Pancreas (tissue), 10 donors: ENCODE measurements at regions not wholly inside any gene's neighbourhood (a gene's known extent, or its start where the extent isn't known, plus 50 kb on each side); places are given as distances from the start of the nearest gene placed in this dataset.

Experiments used
- ATAC-seq, 4 donors: fragments of 200-7000 bp; cut with Tn5 transposase; one replicate each; pipeline versions ENCODE4 v1.8.0 to v1.9.1; 2020; ENCODE audit warnings: mild to moderate bottlenecking in 4 of 4, moderate library complexity in 4 of 4
- DNase-seq, 6 donors: peaks; one replicate each; pipeline ENCODE4 v3.0.0-alpha.2; 2020
- FAIRE-seq: peaks from 2 replicates; lab custom pipeline; 2012; peaks lifted over from hg19 to GRCh38; lab: Jason Lieb, UNC
- H3K27ac ChIP-seq, 4 donors: fragments of 200-600 bp; sonication (generic); 1 replicate in 3 of 4; 2 replicates in 1 of 4; pipeline versions ENCODE4 v1.5.0 to v1.8.0; 2020
- H3K27me3 ChIP-seq, 4 donors: fragments of 200-600 bp; one replicate each; pipeline ENCODE4 v1.8.0; 2021
- H3K36me3 ChIP-seq, 3 donors: fragments of 200-600 bp; sonication (generic) in 1 of 3; one replicate each; pipeline versions ENCODE4 v1.5.0 to v1.8.0; 2020 to 2021
- H3K4me1 ChIP-seq, 3 donors: fragments of 200-600 bp; one replicate each; pipeline ENCODE4 v1.8.0; 2021
- H3K4me3 ChIP-seq, 4 donors: fragments of 200-600 bp; sonication (generic) in 2 of 4; one replicate each; pipeline versions ENCODE4 v1.5.0 to v1.8.0; 2020 to 2021
- H3K9me3 ChIP-seq, 4 donors: fragments of 200-600 bp; one replicate each; pipeline ENCODE4 v1.8.0; 2021
- WGBS, 2 donors: extraction: QIAGEN DNeasy Blood & Tissue Kit; methylation state at CpG; one replicate each; pipeline ENCODE4 v1.1.7; 2013; 5-methylcytosine and 5-hydroxymethylcytosine counted together
- intact Hi-C, 3 donors: fragments of 100-400 bp; cut with DNase I; formaldehyde crosslinking; loops; one replicate each; pipeline versions ENCODE4 v1.11.1 to v1.14.2; 2022
- TF ChIP-seq, protein P1 (sequence below), 4 donors: fragments of 200-600 bp; sonication (generic) in 3 of 4; IDR thresholded peaks; one replicate each; pipeline versions ENCODE4 v1.5.0 to v1.8.0; 2021; ENCODE audit warnings: antibody characterized with exemption in 4 of 4
- donor health status: healthy with polysubstance abuse.
- donor health status: DM: no; HTN: no; CAD: no; lungs with moderate emphysema.
- donor health status: DM: no; HTN: no; CAD: no.
- donor health status: control.
- donor health status: control.
- donor health status: Bipolar disorder and iron deficiency.
- donor health status: DM: yes; HTN: yes; CAD: no.
- donor health status: DM: no; HTN: no; CAD: no.
- donor health status: DM: no; HTN: no; CAD: no.
- donor health status: DM: yes; HTN: yes; CAD: no.

DNA sequence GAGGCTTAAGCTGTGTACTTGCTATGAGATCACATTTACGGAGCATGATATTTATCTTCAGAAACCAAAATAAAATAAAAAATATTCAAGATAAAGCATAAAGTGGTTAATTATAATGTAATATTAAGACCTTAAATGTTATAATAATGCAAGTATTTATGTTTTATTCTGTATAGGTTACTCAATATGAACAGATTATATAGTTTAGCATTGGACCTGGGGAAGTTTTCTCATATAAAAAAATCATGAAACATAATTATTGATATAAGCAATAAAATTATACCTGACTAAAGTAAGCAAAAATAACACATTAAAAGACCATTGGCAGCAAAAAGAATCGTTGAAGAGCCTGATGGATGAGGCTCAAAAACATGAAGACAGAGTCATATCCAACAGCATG lies 516.2 kb downstream of the SLC16A7 start:
- ATAC-seq (no peak), FAIRE-seq (no peak), DNase-seq (no peak)
- no peak overlapping the region for H3K4me3 ChIP-seq
- TF ChIP-seq, protein P1, sequence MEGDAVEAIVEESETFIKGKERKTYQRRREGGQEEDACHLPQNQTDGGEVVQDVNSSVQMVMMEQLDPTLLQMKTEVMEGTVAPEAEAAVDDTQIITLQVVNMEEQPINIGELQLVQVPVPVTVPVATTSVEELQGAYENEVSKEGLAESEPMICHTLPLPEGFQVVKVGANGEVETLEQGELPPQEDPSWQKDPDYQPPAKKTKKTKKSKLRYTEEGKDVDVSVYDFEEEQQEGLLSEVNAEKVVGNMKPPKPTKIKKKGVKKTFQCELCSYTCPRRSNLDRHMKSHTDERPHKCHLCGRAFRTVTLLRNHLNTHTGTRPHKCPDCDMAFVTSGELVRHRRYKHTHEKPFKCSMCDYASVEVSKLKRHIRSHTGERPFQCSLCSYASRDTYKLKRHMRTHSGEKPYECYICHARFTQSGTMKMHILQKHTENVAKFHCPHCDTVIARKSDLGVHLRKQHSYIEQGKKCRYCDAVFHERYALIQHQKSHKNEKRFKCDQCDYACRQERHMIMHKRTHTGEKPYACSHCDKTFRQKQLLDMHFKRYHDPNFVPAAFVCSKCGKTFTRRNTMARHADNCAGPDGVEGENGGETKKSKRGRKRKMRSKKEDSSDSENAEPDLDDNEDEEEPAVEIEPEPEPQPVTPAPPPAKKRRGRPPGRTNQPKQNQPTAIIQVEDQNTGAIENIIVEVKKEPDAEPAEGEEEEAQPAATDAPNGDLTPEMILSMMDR (IDR thresholded peaks at IDR 0.05) = no peak
- no peaks in the 10 kb centered on the region for H3K9me3 ChIP-seq
- H3K4me1 ChIP-seq = no peaks in the 10 kb centered on the region
- no peaks in the 10 kb centered on the region for H3K27me3 ChIP-seq
- no peak overlapping the region for H3K27ac ChIP-seq
- intact Hi-C loops = no loop called here
- no peaks in the 10 kb centered on the region for H3K36me3 ChIP-seq
- 76 to 84% methylated on average over 2 of the region's 2 CpGs for WGBS, 2 donors

DNA sequence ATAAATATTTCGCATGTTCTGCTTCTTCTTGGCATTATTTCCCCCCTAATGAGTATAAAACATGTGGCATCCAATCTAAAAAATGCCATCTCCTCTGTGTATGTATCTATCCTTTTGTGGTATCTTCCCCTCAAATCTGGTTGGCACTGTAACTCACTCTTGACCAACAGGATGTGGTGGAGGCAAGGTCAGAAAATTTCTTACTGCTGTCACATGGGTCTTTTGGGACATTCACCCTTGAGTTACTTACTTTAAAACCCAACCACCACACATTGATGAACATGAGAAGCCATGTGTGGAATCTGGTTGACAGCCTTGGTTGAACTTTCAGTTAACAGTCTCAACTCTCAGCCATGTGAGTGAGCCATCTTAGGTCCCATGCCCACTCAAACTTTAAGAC lies 516.9 kb downstream of the SLC16A7 start:
- Histone ChIP-seq H3K27ac (no peak overlapping the region), H3K27me3 (no peaks in the 10 kb centered on the region), H3K36me3 (no peaks in the 10 kb centered on the region), H3K4me3 (no peak overlapping the region), H3K9me3 (no peaks in the 10 kb centered on the region), H3K4me1 (no peaks in the 10 kb centered on the region)
- DNase-seq = no peak
- intact Hi-C loops = no loop called here
- TF ChIP-seq, protein P1 (IDR thresholded peaks at IDR 0.05) = no peak
- no peak for ATAC-seq
- whole genome bisulfite sequencing, 2 donors = 0% methylated on average over 1 of the region's 1 CpG
- no peak for FAIRE-seq

DNA sequence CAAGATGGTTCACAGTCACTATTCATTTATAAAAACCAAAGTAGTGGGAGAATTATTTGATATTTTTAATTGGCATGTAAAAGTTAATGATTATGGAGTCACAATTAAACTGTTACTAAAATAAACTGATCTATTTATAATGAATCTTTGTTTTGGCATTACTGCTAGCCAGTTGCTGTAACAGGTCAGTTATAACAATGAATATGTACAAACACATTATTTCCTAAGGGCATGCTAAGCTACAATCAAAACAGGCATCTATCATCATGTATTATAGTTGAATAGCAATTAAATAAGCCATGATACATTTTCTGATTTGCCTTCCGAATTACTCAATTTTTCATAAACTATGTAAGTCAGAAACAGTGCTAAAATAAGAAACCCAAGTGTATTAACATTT lies 518.3 kb downstream of the SLC16A7 start:
- FAIRE-seq = no peak
- Histone ChIP-seq H3K4me1 (no peaks in the 10 kb centered on the region), H3K27ac (no peak overlapping the region), H3K4me3 (no peak overlapping the region), H3K36me3 (no peaks in the 10 kb centered on the region), H3K27me3 (no peaks in the 10 kb centered on the region), H3K9me3 (no peaks in the 10 kb centered on the region)
- 62 to 73% methylated on average over 1 of the region's 1 CpG for WGBS, 2 donors
- no peak for DNase-seq
- TF ChIP-seq, protein P1 (IDR thresholded peaks at IDR 0.05) = no peak
- intact Hi-C loops = no loop called here
- ATAC-seq = no peak

DNA sequence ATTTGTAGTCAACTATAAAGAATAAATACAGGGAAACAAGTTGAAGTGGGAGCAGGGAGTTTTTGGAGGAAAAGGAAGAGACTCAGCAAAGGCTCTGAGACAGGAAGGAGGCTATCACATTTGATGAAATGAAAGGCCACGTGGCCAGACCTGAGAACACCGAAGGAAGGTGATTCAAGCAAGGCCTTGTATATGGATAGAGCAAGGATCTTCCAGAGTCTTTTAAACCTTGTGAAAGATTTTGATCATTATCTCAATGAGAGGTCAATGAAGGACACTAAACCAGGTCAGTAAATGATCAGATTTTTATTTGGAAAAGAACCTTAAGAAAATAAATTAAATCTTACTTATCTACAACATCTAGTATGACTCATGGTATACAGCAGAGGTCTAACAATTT lies 523.5 kb downstream of the SLC16A7 start:
- Histone ChIP-seq H3K4me1 (no peaks in the 10 kb centered on the region), H3K4me3 (no peak overlapping the region), H3K27ac (no peak overlapping the region), H3K36me3 (no peaks in the 10 kb centered on the region), H3K27me3 (no peaks in the 10 kb centered on the region), H3K9me3 (no peaks in the 10 kb centered on the region)
- DNase-seq = no peak
- TF ChIP-seq, protein P1 (IDR thresholded peaks at IDR 0.05) = no peak
- no peak for ATAC-seq
- intact Hi-C loops = no loop called here
- 77 to 81% methylated on average over 2 of the region's 2 CpGs for WGBS, 2 donors
- no peak for FAIRE-seq

DNA sequence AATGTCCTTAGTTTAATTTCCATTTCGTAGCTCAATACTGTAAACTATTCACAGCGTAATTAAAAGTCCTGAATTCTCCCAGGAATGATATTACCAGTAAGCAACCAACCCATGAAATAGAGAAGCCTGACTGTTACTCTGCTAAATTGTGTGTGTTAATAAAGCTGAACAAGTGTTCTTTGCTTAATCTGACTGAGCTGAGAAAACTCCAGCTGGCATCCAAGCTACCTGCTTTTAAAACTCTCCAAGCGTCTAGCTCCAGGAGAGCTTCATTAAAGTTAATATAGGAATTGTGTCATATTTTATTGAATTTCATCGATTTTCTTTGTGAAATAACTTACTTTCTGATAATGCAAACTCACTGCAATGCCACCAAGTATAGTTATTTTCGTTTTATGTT lies 524.4 kb downstream of the SLC16A7 start:
- FAIRE-seq (no peak), ATAC-seq (peak in 2 of 4 donors; percentile 51 to 54), DNase-seq (no peak)
- H3K27ac ChIP-seq = no peak overlapping the region
- no peaks in the 10 kb centered on the region for H3K36me3 ChIP-seq
- H3K27me3 ChIP-seq = no peaks in the 10 kb centered on the region
- H3K4me1 ChIP-seq = no peaks in the 10 kb centered on the region
- TF ChIP-seq, protein P1 (IDR thresholded peaks at IDR 0.05) = no peak
- no peak overlapping the region for H3K4me3 ChIP-seq
- WGBS, 2 donors = 45 to 53% methylated on average over 5 of the region's 5 CpGs
- intact Hi-C loops = no loop called here
- H3K9me3 ChIP-seq = no peaks in the 10 kb centered on the region
